Body of pancreas (tissue), 4 donors: ENCODE measurements at regions not wholly inside any gene's neighbourhood (a gene's known extent, or its start where the extent isn't known, plus 50 kb on each side); places are given as distances from the start of the nearest gene placed in this dataset.
"Not testable (repeated sequence)": the region's sequence is repeated elsewhere in the genome, so short reads cannot be mapped to it uniquely, and the experiment has no call there.

ENCODE experiments used
- CTCF ChIP-seq, 7 experiments: fragments of 450-650 bp in 4 of 7; fragments of 200-600 bp in 3 of 7; sonication (generic) in 3 of 7; IDR thresholded peaks; one replicate each; pipeline ENCODE4 v1.5.1; 2016 to 2019; ENCODE audit warnings: antibody characterized with exemption in 7 of 7
- POLR2A ChIP-seq, 3 donors: fragments of 450-650 bp; IDR thresholded peaks; one replicate each; pipeline ENCODE4 v1.6.1; 2016; ENCODE audit warnings: antibody characterized with exemption in 3 of 3, mild to moderate bottlenecking in 2 of 3

GRCh38 chr14:51598924-51599600, 52.6 kb upstream of the FRMD6 start:
- not testable (repeated sequence) for TF ChIP-seq CTCF, POLR2A (IDR thresholded peaks at IDR 0.05)
